NCI-H2029 (cell line): ENCODE measurements at regions not wholly inside any gene's neighbourhood (a gene's known extent, or its start where the extent isn't known, plus 50 kb on each side); places are given as distances from the start of the nearest gene placed in this dataset.

ENCODE experiments used
- DNase-seq: peaks from one replicate; lab custom pipeline; 2025; lab: John Stamatoyannopoulos, UW

DNA sequence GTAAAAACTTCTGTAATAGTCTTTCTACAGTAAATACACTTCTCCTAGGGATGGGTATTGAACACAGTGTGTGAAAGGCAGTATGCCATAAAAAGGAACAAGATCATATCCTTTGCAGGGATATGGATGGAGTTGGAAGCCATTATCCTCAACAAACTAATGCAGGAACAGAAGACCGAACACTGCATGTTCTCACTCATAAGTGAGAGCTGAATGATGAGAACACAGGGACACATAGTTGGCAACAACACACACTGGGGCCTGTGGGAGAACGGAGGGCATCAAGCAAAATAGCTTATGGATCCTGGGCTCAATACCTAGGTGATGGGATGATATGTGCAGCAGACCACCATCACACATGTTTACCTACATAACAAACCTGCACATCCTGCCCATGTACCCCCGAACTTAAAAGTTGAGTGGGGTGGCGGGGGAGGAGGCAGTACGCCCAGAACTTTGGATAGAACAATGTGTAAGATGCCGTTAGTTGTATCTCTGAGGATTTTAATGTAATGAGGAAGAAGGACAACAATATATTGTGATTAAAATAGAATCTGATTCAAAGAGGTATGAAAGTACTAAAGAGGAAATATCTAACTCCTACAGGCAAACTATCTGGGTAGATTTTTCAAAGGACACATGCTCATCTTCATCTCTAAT lies 183.2 kb downstream of the NDFIP2 start:
- no peak for DNase-seq

DNA sequence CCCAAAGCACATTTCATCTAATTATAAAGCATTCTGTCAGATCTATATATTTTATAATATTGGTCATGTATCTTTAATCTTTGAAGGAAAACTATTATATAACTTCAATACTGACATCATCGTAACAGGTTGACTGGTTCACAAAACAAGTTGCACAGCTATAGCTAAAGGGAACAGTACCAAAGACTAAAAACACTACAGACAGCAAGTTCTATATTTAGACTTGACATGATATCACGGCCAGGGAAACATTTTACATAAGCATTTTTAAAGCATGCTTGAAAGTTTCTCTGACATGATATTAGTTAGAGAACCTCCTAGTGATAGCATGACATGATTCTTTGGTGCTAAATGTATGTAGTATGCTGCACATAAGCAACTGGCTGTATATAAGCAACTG lies 182.5 kb downstream of the NDFIP2 start:
- DNase-seq: no peak

DNA sequence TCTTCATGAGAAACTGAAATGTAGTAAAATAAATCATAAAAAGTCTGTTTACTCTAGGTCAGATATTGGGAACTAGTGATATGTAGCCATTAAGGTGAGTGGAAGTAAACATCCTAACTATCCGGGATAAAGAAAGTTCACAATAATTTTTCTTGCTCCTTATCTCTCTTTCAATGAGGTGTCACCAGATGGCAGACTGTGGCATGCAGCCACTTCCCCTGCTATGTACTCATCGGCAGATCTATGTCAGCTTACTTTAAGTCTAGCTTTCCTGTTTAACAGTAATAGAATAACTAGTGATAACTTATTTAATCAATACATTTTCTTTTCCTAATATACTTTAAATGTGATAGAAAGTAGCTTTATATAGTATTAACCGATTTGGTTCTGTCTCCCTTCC lies 181.9 kb downstream of the NDFIP2 start:
- no peak for DNase-seq

DNA sequence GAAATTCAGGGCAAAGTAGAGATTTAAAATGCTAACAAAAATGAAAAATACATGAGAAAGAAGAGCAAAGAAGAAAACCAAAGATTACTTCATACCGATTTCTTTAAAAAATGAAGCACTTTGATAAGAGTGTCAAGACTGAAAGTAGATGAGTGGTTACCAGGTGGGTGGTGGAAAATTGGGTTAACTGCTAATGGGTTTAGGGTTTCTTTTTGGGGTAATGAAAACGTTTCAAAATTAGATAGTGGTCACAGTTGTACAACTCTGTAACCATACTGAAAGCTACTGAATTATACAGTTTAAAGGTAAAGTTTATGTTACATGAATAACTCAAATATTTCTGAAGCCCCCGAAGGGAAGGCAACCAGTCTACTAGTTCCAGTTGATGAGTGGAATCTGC lies 179.4 kb downstream of the NDFIP2 start:
- DNase-seq: no peak

DNA sequence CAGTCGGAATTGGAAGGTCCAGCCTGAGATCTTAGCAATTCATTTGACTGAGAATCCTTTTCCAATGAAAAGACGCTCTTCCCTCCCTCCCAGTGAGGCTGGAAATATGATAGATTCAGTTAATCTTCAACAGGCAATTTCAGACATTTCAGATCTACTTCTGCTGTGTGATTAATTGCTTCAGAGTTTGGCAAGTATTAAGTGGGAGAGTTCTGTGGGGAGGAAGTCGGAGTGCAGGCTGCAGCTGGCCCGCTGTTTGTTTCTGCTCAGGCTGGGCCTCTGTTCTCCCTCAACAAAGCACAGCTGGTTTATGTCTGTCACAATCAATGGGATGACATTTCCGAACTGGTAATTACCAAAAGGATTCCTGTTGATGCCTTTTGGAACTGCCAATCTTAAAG lies 178.2 kb downstream of the NDFIP2 start:
- no peak for DNase-seq

DNA sequence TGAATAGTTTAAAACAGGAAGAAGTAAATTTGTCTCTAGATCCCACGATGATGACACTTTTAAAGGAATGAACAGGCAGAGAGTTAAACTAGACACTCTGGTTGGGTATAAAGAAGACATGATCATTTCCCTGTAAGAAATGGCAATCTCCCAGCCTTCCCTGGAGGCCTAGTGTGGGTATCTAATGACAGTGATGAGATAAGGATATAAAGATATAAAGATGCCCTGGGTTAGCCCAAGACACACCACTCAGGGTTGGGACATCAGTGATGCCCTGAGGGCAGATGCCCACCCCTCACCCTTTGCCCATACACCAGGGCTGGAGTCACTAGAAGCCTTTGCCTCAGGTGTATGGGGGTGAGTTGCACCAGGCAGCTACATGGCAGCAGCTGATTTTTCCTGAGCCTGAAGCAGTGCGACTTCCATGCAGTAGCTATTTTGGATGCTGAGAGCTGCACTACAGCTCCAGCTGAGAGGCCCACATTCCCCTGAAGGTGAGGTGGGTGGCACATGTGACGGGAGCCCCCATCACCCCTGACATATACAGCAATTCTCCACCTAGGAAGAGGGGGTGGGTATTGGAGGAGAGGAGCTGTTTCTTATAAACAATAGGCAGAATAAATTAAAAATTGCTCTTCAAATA lies 177.5 kb downstream of the NDFIP2 start:
- DNase-seq: no peak

DNA sequence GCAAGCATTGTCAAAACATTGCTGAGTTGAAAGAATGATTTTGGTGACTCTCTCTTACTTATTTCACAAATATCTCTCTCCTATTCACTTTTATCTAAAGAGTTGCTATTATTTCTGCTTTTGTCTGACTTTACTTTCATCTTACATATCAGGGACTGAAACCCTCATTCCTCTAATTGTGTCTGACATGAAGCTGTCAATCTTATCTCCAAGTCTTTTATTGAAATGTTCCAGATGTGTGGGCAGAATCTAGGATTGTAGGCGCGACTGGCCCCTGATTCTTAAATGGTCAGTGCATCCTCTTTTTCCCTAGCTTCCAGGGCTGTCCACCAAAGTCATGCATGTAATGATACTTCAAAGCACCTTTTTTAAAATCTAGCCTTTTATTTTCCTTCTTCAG lies 174.6 kb downstream of the NDFIP2 start:
- no peak for DNase-seq

DNA sequence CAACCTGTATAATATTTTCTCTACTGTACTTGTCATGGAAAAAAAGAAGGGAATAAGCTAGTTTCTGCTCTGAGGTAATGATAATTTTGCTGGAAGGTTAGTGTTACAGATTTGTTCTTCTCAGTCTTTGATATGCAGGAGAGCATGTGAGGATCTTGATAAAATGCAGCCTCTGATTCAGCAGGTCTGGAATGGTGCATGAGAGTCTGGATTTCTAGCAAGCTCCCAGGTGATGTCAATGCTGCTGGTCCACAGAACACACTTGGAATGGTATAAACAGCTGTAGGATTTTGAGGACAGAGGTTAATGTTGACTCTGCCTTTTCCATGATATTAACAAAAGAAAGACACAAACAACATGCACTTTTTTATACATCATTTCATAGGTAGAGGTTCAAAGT lies 173.6 kb downstream of the NDFIP2 start:
- DNase-seq: no peak

DNA sequence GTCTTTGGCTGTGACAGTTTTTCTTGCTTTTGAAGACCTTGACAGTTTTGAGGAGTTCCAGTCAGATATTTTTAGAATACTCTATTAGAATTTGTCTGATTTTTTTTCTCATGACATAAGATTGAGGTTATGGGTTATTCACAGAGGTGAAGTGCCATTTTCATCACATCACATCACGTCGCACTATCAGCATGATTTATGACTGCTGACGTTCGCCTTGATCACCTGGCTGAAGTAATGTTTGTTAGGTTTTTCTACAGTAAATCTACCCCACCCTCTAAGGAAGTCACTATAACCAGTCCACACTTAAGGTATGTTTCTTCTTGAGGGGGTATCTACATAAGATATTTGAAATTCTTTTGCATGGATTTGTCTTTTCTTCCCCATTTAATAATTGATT lies 169.7 kb downstream of the NDFIP2 start:
- DNase-seq: no peak

DNA sequence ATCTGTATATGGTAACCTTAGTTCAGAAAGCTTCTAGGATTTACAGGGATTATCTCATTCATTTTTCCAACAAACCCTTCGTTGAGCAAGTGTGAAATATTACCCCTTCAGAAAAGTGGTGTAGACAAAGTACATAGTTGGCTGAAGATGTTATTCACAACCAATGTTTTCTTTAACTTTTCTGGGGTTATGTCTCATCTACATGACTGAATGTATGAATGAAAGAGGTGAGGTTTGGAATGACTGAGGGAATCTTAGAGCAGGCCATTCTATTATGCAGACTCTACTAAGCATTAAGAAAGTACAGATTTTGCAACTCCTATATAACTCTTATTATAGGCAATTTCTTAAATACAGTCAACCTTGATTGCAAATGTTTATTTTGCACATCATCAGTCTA lies 167.2 kb downstream of the NDFIP2 start:
- DNase-seq: no peak

DNA sequence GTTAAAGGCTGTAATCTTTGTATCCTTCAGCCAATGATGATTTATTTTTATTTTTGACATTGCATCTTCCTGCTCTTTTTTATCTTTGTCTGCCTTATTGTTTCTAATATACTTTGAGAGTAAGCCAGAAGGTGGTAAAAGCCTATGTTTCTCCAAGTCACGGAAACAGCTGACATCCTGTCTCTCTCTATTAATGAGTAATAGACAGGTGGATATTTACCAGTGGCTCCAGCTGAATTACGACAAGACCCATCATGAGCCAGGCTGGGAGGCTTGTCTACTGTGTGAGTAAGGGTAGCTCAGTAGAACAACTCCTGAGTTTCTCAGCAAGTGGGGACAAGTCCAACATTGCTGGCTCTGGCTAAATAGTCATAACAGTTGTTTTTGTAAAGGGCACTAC lies 166.6 kb downstream of the NDFIP2 start:
- DNase-seq: no peak

DNA sequence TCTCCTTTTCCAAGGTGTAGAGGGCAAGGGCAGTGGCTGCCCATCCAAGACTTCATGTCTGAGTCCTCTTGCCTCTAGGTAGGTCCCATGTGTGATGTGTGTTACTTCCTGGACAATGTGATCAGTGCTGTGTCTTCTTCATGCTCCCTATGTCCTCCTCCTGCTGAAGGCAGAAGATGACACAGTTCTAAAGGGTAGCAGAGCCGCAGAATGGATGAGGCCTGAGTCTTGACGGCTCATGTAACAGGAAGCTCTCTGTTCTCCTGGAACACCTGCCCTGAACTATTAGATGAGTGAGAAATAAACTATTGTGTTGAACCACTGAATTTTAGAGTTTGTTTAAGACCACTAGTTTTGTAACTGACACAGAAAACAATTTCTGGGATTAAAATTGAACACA lies 165.9 kb downstream of the NDFIP2 start:
- no peak for DNase-seq

DNA sequence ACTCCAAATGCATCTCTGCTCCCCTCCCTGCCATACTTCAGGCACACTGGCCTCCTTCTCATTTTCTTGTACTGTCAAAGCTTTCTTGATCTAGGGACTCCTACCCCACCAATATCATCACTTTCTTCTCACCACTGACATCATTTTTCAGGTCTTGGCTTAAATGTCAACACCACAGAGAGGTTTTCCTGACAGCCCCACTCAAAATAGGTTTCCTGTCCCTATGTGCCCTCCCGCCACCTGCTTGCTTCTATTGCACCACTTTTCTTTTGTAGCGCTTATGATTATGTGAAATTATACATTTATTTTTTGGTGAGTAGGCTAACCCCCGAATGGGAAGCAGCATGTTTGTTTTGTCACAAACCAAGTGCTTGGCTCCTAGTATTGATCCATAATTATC lies 164.6 kb downstream of the NDFIP2 start:
- no peak for DNase-seq

DNA sequence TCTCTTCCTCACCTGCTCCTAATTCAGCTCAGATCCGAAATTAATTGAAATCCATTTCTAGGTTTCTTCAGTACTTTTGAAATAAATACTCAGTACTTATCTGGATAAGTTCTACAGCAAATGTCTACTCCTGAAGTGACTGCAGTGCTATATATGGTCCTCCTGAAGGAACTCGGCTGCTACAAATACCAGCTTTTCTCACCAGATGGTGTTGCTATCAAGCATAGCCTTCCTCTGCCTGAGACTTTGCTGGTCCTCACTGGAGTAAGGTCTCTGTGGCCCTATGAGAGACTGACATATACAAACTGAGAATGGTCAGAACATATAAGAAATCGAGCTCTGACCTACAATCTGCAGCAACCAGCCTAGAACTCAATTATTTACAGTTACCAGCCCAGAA lies 161.6 kb downstream of the NDFIP2 start:
- no peak for DNase-seq

DNA sequence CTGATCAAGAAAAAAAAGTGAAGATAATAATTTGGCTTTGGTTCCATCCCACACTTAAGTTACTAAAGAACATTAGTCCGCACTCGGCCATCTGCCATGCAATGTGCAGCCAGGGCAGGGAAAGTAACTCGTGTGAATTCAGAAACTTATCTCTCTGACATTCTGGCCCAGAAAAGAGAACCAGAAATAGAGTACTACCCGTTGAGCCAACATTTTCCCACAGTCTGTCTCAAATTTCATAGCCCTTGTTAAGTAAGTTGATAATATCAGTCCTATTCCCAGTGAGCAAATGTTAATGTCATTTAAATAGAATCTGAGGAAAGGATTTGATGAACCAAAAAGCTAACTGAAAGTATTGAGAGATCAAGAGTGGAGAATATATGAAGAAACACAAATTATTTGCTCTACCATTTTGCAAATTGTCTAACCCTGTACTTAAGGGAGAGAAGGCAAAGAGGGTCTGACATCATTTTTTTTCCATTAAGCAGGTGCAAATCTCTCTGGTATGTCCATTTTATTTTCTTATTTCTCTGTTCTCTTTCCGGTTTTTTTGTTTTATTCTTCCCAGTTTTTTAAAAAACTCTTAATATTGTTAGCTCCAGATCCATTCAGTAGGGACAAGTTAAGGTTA lies 156.3 kb downstream of the NDFIP2 start:
- no peak for DNase-seq

DNA sequence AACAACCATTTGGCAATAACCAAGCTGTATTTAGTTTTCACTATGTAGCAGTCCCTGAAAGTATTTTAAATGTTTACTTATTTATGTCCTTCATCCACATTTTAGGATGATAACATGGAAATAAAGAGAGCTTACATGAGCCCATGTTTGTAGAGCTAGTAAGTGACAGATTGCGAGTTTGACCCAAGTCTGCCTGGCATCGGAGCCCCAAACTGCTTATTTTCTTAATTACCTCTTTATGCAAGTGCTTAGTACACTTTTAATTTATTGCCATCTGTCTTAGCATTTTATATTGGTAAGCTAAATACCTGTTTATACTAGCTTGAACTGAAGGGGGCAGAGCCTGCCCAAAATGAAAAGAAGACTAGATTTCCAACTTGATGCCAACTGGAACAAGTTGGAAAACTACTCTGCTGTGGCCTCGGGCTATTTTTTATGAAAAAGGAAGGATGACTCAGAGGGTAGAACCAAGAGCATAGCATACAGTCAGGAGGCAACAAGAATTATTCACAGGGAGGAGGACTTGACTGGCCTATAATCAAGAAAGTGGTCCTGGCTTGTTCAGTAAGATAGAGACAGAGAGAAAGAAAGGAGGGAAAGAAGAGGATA lies 150.2 kb downstream of the NDFIP2 start:
- DNase-seq: no peak

DNA sequence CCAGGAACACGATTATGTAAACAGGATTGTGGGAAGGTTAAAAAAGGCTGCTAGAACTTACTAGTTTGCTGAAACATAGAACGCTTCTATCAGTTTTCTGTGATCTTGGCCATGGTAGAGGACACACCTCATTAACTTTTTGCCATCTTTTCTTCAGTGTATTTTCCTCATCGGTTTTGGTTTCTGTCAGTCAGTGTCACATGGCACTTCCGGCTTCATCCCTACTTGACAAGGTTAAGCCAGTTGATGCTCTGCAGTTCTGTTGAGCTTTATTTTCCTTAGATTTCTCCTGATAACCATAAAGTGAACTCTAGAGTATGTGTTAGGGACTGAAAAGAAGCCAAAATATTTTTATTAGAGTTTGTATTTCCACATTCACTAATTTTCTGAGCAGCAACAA lies 147.5 kb downstream of the NDFIP2 start:
- DNase-seq: no peak

DNA sequence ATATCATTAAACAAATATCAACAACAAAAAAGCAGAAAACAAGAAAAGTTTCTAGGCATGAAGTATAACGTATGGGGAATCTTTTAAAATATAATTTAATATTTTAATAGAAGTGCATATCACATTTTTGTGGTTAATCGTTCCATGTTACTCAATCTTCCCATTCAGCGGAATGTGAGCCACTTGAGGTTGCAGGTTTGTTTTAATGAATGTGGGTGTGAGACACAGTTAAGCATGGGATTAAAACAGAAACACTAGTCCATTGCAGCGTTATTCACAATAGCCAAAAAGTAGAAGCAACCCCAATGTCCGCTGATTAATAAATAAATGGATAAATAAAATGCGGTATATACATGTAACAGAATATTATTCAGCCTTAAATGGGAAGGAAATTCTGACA lies 146.0 kb downstream of the NDFIP2 start:
- no peak for DNase-seq

DNA sequence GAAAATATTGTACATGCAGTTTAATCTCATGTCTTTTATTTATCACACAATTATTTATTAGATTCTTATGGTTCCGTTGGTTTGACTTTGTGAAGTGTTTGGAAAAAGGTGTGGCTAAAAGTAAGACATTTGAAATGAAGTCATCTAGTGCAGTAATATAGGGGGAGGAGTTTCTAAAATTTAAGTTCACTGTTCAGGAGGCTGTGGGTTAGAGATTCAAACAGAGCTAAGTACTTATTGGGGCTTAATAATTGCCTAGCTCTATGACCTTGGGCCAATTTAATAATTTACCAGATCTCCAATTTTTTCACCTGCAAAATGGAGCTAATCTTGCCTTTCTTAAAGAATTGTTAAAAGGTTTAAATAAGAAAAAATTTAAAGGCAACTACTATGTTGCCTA lies 144.6 kb downstream of the NDFIP2 start:
- DNase-seq: no peak

DNA sequence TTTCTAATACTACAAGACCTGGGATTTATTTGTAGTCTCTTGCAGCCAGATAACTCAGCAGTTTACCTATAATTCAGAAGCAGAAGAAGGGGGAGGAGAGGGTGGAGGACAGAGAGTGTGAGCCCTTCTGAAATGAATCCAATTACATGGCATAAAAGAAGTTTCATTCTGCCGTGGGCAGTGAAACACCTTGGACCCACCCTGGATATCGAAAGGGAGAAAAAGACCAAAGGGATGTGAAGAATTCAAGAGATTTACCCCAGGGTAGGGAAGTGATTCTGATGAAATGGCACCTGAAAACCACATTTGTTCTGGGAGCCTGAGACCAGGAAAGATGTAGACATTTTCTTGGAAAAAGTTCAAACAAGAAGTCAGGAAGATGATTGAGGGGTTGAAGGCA lies 140.9 kb downstream of the NDFIP2 start:
- DNase-seq: no peak

DNA sequence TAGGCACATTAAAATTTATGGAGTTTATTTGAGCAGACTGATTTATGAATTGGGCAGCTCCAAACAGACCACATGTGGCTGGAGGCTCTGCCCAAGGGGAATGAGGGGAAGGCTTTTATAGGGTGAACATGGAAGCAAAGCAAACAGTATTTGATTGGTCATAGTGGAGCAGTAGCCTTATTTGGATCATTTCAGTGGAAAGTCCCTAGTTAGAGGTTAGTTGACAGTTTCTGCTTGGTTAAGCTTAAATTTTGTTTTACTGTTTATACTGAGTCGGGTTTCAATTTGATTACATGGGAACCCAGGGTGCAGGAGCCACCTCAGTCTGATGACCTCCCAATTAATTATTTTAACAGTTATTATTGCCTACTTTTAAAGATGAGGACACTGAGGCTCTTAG lies 140.5 kb downstream of the NDFIP2 start:
- no peak for DNase-seq

DNA sequence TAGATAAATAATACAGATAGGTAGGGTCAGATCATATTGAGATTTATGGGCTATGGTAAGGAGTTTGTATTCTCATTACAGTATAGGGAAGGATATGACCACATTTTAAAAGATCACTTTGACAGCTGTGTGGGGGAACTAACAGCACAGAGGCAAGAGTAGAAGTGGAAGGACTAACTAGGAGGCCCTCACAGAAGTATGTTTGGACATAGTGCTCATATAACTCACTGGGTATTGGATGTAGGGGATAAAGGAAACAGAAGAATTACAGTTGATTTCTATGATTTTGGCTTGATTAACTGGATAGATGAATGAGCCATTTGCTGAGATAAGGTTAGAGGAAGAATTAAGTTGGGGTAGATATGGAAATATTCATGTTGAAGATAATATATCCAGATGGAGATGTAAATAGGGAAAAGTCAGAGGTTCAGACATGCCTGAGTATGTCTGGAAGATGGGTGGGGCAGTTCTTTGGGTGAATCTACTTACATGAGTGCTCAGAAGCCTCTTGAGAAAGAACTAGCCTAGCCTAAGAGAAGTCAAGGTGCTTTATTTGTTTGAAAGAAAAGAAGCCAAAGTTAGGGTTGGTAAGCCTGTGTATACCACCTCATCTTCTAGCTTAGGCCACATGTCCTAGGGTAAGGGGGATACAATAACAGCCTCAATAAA lies 133.4 kb downstream of the NDFIP2 start:
- DNase-seq: no peak

DNA sequence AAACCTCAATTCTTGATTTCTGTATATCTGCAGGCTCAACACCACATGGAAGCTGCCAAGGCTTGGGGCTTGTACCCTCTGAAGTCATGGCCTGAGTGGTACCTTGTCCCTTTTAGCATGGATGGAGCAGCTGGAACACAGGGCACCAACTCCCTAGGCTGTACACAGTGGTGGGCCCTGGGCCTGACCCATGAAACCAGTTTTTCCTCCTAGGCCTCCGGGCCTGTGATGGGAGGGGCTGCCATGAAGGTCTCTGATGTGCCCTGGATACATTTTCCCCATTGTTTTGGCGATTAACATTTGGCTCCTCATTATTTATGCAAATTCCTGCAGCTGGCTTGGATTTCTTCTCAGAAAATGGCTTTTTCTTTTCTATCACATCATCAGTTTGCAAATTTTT lies 131.6 kb downstream of the NDFIP2 start:
- DNase-seq: no peak
